GM12874 (cell line): ENCODE measurements at regions not wholly inside any gene's neighbourhood (a gene's known extent, or its start where the extent isn't known, plus 50 kb on each side); places are given as distances from the start of the nearest gene placed in this dataset.

Experiments used
- CTCF ChIP-seq: IDR thresholded peaks from 2 replicates; pipeline ENCODE4 v1.5.1; 2011; ENCODE audit warnings: low read depth, mild to moderate bottlenecking, control low read depth, low read length, moderate library complexity; ENCODE audit not compliant: insufficient read depth

- no peak for TF ChIP-seq CTCF
Observed at GRCh38 chr12:84124211-84124610, 788.4 kb downstream of the SLC6A15 start.

GRCh38 chr12:84117190-84117589 is 795.4 kb downstream of the SLC6A15 start:
- TF ChIP-seq CTCF: no peak

- no peak for TF ChIP-seq CTCF
Observed at GRCh38 chr12:84113666-84114065, 798.9 kb downstream of the SLC6A15 start.

- TF ChIP-seq CTCF: no peak
Observed at GRCh38 chr12:84091651-84092050, 820.9 kb downstream of the SLC6A15 start.

- no peak for TF ChIP-seq CTCF
Observed at GRCh38 chr12:84089356-84089755, 823.2 kb downstream of the SLC6A15 start.

- TF ChIP-seq CTCF: no peak
Observed at GRCh38 chr12:84085046-84085445, 827.6 kb downstream of the SLC6A15 start.

- no peak for TF ChIP-seq CTCF
Observed at GRCh38 chr12:84079626-84080025, 833.0 kb downstream of the SLC6A15 start.

- TF ChIP-seq CTCF: no peak
Observed at GRCh38 chr12:84077679-84078078, 834.9 kb downstream of the SLC6A15 start.
